MM.1S (cell line): ENCODE measurements at regions not wholly inside any gene's neighbourhood (a gene's known extent, or its start where the extent isn't known, plus 50 kb on each side); places are given as distances from the start of the nearest gene placed in this dataset.

ENCODE experiments used
- CTCF ChIP-seq: fragments of 300-600 bp; sonication (generic); IDR thresholded peaks from 2 replicates; pipeline ENCODE4 v1.5.1; 2016; ENCODE audit warnings: antibody characterized with exemption, low read length, mixed read lengths
- EZH2phosphoT487 ChIP-seq: fragments of 300-600 bp; sonication (generic); IDR thresholded peaks from 2 replicates; pipeline ENCODE4 v1.6.1; 2018; ENCODE audit warnings: antibody characterized with exemption, low read length

GRCh38 chr20:23246717-23247664 is 103.6 kb upstream of the NXT1 start:
- TF ChIP-seq CTCF: no peak
- no peak for TF ChIP-seq EZH2phosphoT487
